GM18861 (cell line): ENCODE measurements at regions not wholly inside any gene's neighbourhood (a gene's known extent, or its start where the extent isn't known, plus 50 kb on each side); places are given as distances from the start of the nearest gene placed in this dataset.

ENCODE experiments used
- ATAC-seq: cut with Tn5 transposase; IDR thresholded peaks from one replicate; pipeline ENCODE4 v1.9.1; 2021; ENCODE audit not compliant: unreplicated experiment

GRCh38 chr2:150569761-150570160, 82.3 kb upstream of the RND3 start:
- ATAC-seq, result no peak

- no peak for ATAC-seq
Measured at GRCh38 chr2:150567771-150568301, 80.4 kb upstream of the RND3 start.

- no peak for ATAC-seq
Measured at GRCh38 chr2:150566289-150566688, 78.8 kb upstream of the RND3 start.

GRCh38 chr2:150561076-150561475, 73.6 kb upstream of the RND3 start:
- no peak for ATAC-seq

GRCh38 chr2:150557020-150557600, 69.6 kb upstream of the RND3 start:
- ATAC-seq, result no peak

- ATAC-seq, result no peak
Measured at GRCh38 chr2:150555611-150556356, 68.3 kb upstream of the RND3 start.

GRCh38 chr2:150554046-150554445, 66.6 kb upstream of the RND3 start:
- no peak for ATAC-seq

GRCh38 chr2:150552041-150552820, 64.8 kb upstream of the RND3 start:
- no peak for ATAC-seq

- no peak for ATAC-seq
Measured at GRCh38 chr2:150549381-150549780, 61.9 kb upstream of the RND3 start.

GRCh38 chr2:150548527-150548926, 61.1 kb upstream of the RND3 start:
- no peak for ATAC-seq

- no peak for ATAC-seq
Measured at GRCh38 chr2:150545916-150546315, 58.4 kb upstream of the RND3 start.

- no peak for ATAC-seq
Measured at GRCh38 chr2:150544731-150545130, 57.3 kb upstream of the RND3 start.

GRCh38 chr2:150542692-150543091, 55.2 kb upstream of the RND3 start:
- ATAC-seq, result no peak

- no peak for ATAC-seq
Measured at GRCh38 chr2:150542172-150542571, 54.7 kb upstream of the RND3 start.

- ATAC-seq, result no peak
Measured at GRCh38 chr2:150538651-150539201, 51.3 kb upstream of the RND3 start.
